IPS-NIHi7 (cell line): ENCODE measurements at regions not wholly inside any gene's neighbourhood (a gene's known extent, or its start where the extent isn't known, plus 50 kb on each side); places are given as distances from the start of the nearest gene placed in this dataset.
"Not testable (repeated sequence)": the region's sequence is repeated elsewhere in the genome, so short reads cannot be mapped to it uniquely, and the experiment has no call there.

Experiments used
- DNase-seq: peaks from one replicate; pipeline ENCODE4 v3.0.0; 2012; ENCODE audit warnings: mixed read lengths; ENCODE audit errors: extremely low spot score

GRCh38 chr15:75792236-75792635 is 51.0 kb upstream of the UBE2Q2 start:
- not testable (repeated sequence) for DNase-seq

- no peak for DNase-seq
These were observed 51.9 kb upstream of the UBE2Q2 start for GRCh38 chr15:75791337-75791713.

GRCh38 chr15:75790631-75791336 is 52.5 kb upstream of the UBE2Q2 start:
- no peak for DNase-seq

- DNase-seq, result no peak
These were observed 56.7 kb upstream of the UBE2Q2 start for GRCh38 chr15:75786575-75786947.

GRCh38 chr15:75785771-75786574 is 57.3 kb upstream of the UBE2Q2 start:
- peak; percentile 62 for DNase-seq

- not testable (repeated sequence) for DNase-seq
These were observed 58.5 kb upstream of the UBE2Q2 start for GRCh38 chr15:75784511-75785480.

- DNase-seq, result not testable (repeated sequence)
These were observed 59.7 kb upstream of the UBE2Q2 start for GRCh38 chr15:75783566-75783965.

- DNase-seq, result no peak
These were observed 60.3 kb upstream of the UBE2Q2 start for GRCh38 chr15:75782926-75783325.

- not testable (repeated sequence) for DNase-seq
These were observed 62.3 kb upstream of the UBE2Q2 start for GRCh38 chr15:75780995-75781394.

- DNase-seq, result no peak
These were observed 63.7 kb upstream of the UBE2Q2 start for GRCh38 chr15:75779504-75779903.

- DNase-seq, result not testable (repeated sequence)
These were observed 64.4 kb upstream of the CSPG4 start for GRCh38 chr15:75776871-75777610.

- peak; percentile 37 for DNase-seq
These were observed 63.4 kb upstream of the CSPG4 start for GRCh38 chr15:75776065-75776423.

- DNase-seq, result peak; percentile 78
These were observed 62.8 kb upstream of the CSPG4 start for GRCh38 chr15:75775296-75776064.

- DNase-seq, result not testable (repeated sequence)
These were observed 61.3 kb upstream of the CSPG4 start for GRCh38 chr15:75773974-75774373.

GRCh38 chr15:75771054-75771453 is 58.4 kb upstream of the CSPG4 start:
- not testable (repeated sequence) for DNase-seq

- no peak for DNase-seq
These were observed 57.5 kb upstream of the CSPG4 start for GRCh38 chr15:75770131-75770530.

GRCh38 chr15:75768526-75768925 is 55.9 kb upstream of the CSPG4 start:
- DNase-seq, result not testable (repeated sequence)

GRCh38 chr15:75765551-75766305 is 53.1 kb upstream of the CSPG4 start:
- DNase-seq, result not testable (repeated sequence)

GRCh38 chr15:75764845-75765550 is 52.4 kb upstream of the CSPG4 start:
- not testable (repeated sequence) for DNase-seq
